HUES6 (cell line): ENCODE measurements at regions not wholly inside any gene's neighbourhood (a gene's known extent, or its start where the extent isn't known, plus 50 kb on each side); places are given as distances from the start of the nearest gene placed in this dataset.

Source experiments
- H3K27ac ChIP-seq: 2 replicates; pipeline ENCODE4 v1.7.0; 2013; ENCODE audit warnings: low read depth, mild to moderate bottlenecking, low read length, inconsistent platforms
- H3K27me3 ChIP-seq: 2 replicates; pipeline ENCODE4 v1.6.1; 2013; ENCODE audit warnings: low read length; ENCODE audit not compliant: control insufficient read depth, insufficient read depth
- H3K36me3 ChIP-seq: 2 replicates; pipeline ENCODE4 v1.6.1; 2013; ENCODE audit warnings: low read length; ENCODE audit not compliant: control insufficient read depth, insufficient read depth
- H3K4me1 ChIP-seq: 2 replicates; pipeline ENCODE4 v1.6.1; 2013; ENCODE audit warnings: low read length; ENCODE audit not compliant: control insufficient read depth, insufficient read depth
- H3K4me3 ChIP-seq: 2 replicates; pipeline ENCODE4 v1.5.1; 2013; ENCODE audit warnings: low read depth, low read length
- H3K9ac ChIP-seq: one replicate; pipeline ENCODE4 v1.6.1; 2013; ENCODE audit warnings: mild to moderate bottlenecking, low read length
- H3K9me3 ChIP-seq: 2 replicates; pipeline ENCODE4 v1.6.1; 2013; ENCODE audit warnings: low read depth, low read length; ENCODE audit not compliant: control insufficient read depth, insufficient read depth

GRCh38 chr13:70469077-70469476 is 360.8 kb upstream of the KLHL1 start:
- no peaks in the 10 kb centered on the region for H3K9me3 ChIP-seq
- no peak overlapping the region for H3K9ac ChIP-seq
- H3K36me3 ChIP-seq = no peaks in the 10 kb centered on the region
- no peak overlapping the region for H3K4me3 ChIP-seq
- H3K4me1 ChIP-seq = no peaks in the 10 kb centered on the region
- H3K27ac ChIP-seq = no peak overlapping the region
- H3K27me3 ChIP-seq = no peaks in the 10 kb centered on the region

- no peaks in the 10 kb centered on the region for H3K4me1 ChIP-seq
- H3K4me3 ChIP-seq = no peak overlapping the region
- no peaks in the 10 kb centered on the region for H3K27me3 ChIP-seq
- no peaks in the 10 kb centered on the region for H3K9me3 ChIP-seq
- H3K27ac ChIP-seq = no peak overlapping the region
- H3K9ac ChIP-seq = no peak overlapping the region
- no peaks in the 10 kb centered on the region for H3K36me3 ChIP-seq
Observed at GRCh38 chr13:70457474-70457873, 349.2 kb upstream of the KLHL1 start.

- Histone ChIP-seq H3K27ac (no peak overlapping the region), H3K9me3 (no peaks in the 10 kb centered on the region), H3K36me3 (no peaks in the 10 kb centered on the region), H3K9ac (no peak overlapping the region), H3K4me3 (no peak overlapping the region), H3K4me1 (no peaks in the 10 kb centered on the region), H3K27me3 (no peaks in the 10 kb centered on the region)
Observed at GRCh38 chr13:70448820-70449219, 340.6 kb upstream of the KLHL1 start.

- H3K4me1 ChIP-seq = peaks cover 10% of the 10 kb centered on the region
- H3K27me3 ChIP-seq = no peaks in the 10 kb centered on the region
- no peak overlapping the region for H3K9ac ChIP-seq
- no peak overlapping the region for H3K4me3 ChIP-seq
- H3K27ac ChIP-seq = no peak overlapping the region
- H3K9me3 ChIP-seq = no peaks in the 10 kb centered on the region
- H3K36me3 ChIP-seq = no peaks in the 10 kb centered on the region
Observed at GRCh38 chr13:70432276-70432805, 324.1 kb upstream of the KLHL1 start.

GRCh38 chr13:70430256-70430655 is 322.0 kb upstream of the KLHL1 start:
- Histone ChIP-seq H3K4me3 (no peak overlapping the region), H3K27me3 (no peaks in the 10 kb centered on the region), H3K9me3 (no peaks in the 10 kb centered on the region), H3K27ac (no peak overlapping the region), H3K36me3 (no peaks in the 10 kb centered on the region), H3K4me1 (peaks cover 11% of the 10 kb centered on the region), H3K9ac (no peak overlapping the region)

GRCh38 chr13:70424928-70425327 is 316.7 kb upstream of the KLHL1 start:
- Histone ChIP-seq H3K36me3 (no peaks in the 10 kb centered on the region), H3K9ac (no peak overlapping the region), H3K4me1 (peaks cover 14% of the 10 kb centered on the region), H3K9me3 (no peaks in the 10 kb centered on the region), H3K4me3 (no peak overlapping the region), H3K27me3 (no peaks in the 10 kb centered on the region), H3K27ac (peak overlapping the region; percentile 77)

- Histone ChIP-seq H3K9me3 (no peaks in the 10 kb centered on the region), H3K4me1 (peaks cover 14% of the 10 kb centered on the region), H3K9ac (no peak overlapping the region), H3K27ac (peak overlapping the region; percentile 77), H3K27me3 (no peaks in the 10 kb centered on the region), H3K36me3 (no peaks in the 10 kb centered on the region), H3K4me3 (no peak overlapping the region)
Observed at GRCh38 chr13:70424428-70424827, 316.2 kb upstream of the KLHL1 start.

GRCh38 chr13:70415136-70415535 is 306.9 kb upstream of the KLHL1 start:
- no peak overlapping the region for H3K4me3 ChIP-seq
- H3K4me1 ChIP-seq = no peaks in the 10 kb centered on the region
- H3K9me3 ChIP-seq = no peaks in the 10 kb centered on the region
- no peaks in the 10 kb centered on the region for H3K27me3 ChIP-seq
- H3K9ac ChIP-seq = no peak overlapping the region
- no peaks in the 10 kb centered on the region for H3K36me3 ChIP-seq
- H3K27ac ChIP-seq = no peak overlapping the region

GRCh38 chr13:70408865-70409264 is 300.6 kb upstream of the KLHL1 start:
- H3K27me3 ChIP-seq = no peaks in the 10 kb centered on the region
- H3K9ac ChIP-seq = no peak overlapping the region
- H3K4me3 ChIP-seq = no peak overlapping the region
- no peaks in the 10 kb centered on the region for H3K9me3 ChIP-seq
- no peak overlapping the region for H3K27ac ChIP-seq
- H3K36me3 ChIP-seq = no peaks in the 10 kb centered on the region
- H3K4me1 ChIP-seq = no peaks in the 10 kb centered on the region

GRCh38 chr13:70407486-70407885 is 299.2 kb upstream of the KLHL1 start:
- Histone ChIP-seq H3K4me1 (no peaks in the 10 kb centered on the region), H3K36me3 (no peaks in the 10 kb centered on the region), H3K9me3 (no peaks in the 10 kb centered on the region), H3K27ac (no peak overlapping the region), H3K9ac (no peak overlapping the region), H3K4me3 (no peak overlapping the region), H3K27me3 (no peaks in the 10 kb centered on the region)

- Histone ChIP-seq H3K27ac (no peak overlapping the region), H3K27me3 (no peaks in the 10 kb centered on the region), H3K4me3 (no peak overlapping the region), H3K9ac (no peak overlapping the region), H3K36me3 (no peaks in the 10 kb centered on the region), H3K9me3 (no peaks in the 10 kb centered on the region), H3K4me1 (no peaks in the 10 kb centered on the region)
Observed at GRCh38 chr13:70405266-70405665, 297.0 kb upstream of the KLHL1 start.

GRCh38 chr13:70394031-70394548 is 285.8 kb upstream of the KLHL1 start:
- no peak overlapping the region for H3K9ac ChIP-seq
- H3K9me3 ChIP-seq = no peaks in the 10 kb centered on the region
- peaks cover 25% of the 10 kb centered on the region; the same call in 1 of the 2 replicates for H3K4me1 ChIP-seq
- no peak overlapping the region for H3K27ac ChIP-seq
- H3K27me3 ChIP-seq = no peaks in the 10 kb centered on the region
- H3K36me3 ChIP-seq = no peaks in the 10 kb centered on the region
- no peak overlapping the region for H3K4me3 ChIP-seq
